SK-N-MC (cell line): ENCODE measurements at regions not wholly inside any gene's neighbourhood (a gene's known extent, or its start where the extent isn't known, plus 50 kb on each side); places are given as distances from the start of the nearest gene placed in this dataset.

Source experiments
- DNase-seq: peaks from one replicate; pipeline ENCODE4 v3.0.0-alpha.2; 2011; ENCODE audit warnings: low read depth, low spot score
- H3K27ac ChIP-seq: fragments of 200-600 bp; sonication (generic); 2 replicates; pipeline ENCODE4 v1.5.1; 2016; ENCODE audit warnings: mixed run types
- H3K36me3 ChIP-seq: fragments of 200-600 bp; sonication (generic); 2 replicates; pipeline ENCODE4 v1.6.1; 2017; ENCODE audit warnings: antibody characterized with exemption, low read length, mixed read lengths; ENCODE audit not compliant: insufficient read depth
- H3K4me3 ChIP-seq: fragments of 200-600 bp; sonication (generic); 2 replicates; pipeline ENCODE4 v1.5.1; 2016
- H3K9ac ChIP-seq: fragments of 200-600 bp; sonication (generic); 2 replicates; pipeline ENCODE4 v1.8.0; 2017; ENCODE audit warnings: mixed run types, mixed read lengths; ENCODE audit not compliant: insufficient read length
- H3K9me3 ChIP-seq: fragments of 200-600 bp; sonication (generic); 2 replicates; pipeline ENCODE4 v1.6.1; 2017; ENCODE audit warnings: low read depth, mild to moderate bottlenecking, antibody characterized with exemption, low read length, moderate library complexity, mixed read lengths
- EZH2 ChIP-seq: fragments of 200-600 bp; sonication (generic); IDR thresholded peaks from one replicate; pipeline ENCODE4 v1.6.1; 2017; ENCODE audit warnings: antibody characterized with exemption
- FOXP2 ChIP-seq: optimal IDR thresholded peaks from 2 replicates; pipeline ENCODE3; 2011; ENCODE audit warnings: mild to moderate bottlenecking, moderate library complexity; ENCODE audit not compliant: insufficient read depth; ENCODE audit errors: extremely low read length, control extremely low read depth
- POLR2AphosphoS5 ChIP-seq: IDR thresholded peaks from 2 replicates; pipeline ENCODE4 v1.6.1; 2012; ENCODE audit warnings: mild to moderate bottlenecking, low read depth, low read length, borderline replicate concordance

DNA sequence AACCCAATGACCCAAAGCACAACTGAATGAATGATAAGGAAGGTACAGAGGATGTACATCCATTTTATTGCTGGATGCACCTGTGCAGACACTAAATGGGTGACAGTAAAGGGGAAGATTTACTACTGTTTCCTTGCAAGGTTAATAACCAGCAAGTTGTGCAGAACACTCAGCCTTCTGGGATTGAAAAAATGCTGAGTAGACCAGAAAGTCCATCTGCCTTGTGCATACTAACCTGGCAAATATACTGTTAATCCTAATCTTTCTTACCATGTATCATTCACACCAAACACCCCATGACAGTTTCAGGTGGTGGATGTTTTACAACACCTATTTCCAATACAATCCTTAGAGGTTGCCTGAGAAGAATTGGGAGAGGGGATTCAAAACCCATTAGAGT lies 814.1 kb upstream of the NRXN1 start:
- TF ChIP-seq EZH2 = no peak
- no peak for TF ChIP-seq FOXP2
- no peak for DNase-seq
- Histone ChIP-seq H3K9me3 (no peaks in the 10 kb centered on the region), H3K27ac (no peak overlapping the region), H3K36me3 (no peaks in the 10 kb centered on the region), H3K9ac (no peak overlapping the region), H3K4me3 (no peak overlapping the region)

DNA sequence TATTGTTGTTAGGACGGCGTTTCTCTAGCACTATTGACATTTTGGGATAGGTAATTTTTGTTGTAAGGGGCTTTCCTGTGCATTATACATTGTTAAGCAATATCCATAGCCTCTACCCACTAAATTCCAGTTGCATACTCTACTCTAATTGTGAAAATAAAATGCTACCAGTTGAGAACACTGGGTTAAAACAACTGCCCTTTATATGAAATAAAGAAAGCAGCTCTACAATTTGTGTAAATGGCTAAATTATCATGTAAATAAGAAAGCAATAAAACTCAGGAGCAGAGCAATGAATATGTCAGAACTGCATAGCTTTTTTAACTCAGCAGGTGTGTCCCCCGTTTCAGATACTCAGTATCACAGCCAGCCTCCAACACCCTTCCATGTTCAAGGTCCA lies 812.7 kb upstream of the NRXN1 start:
- Histone ChIP-seq H3K9ac (no peak overlapping the region), H3K4me3 (no peak overlapping the region), H3K36me3 (no peaks in the 10 kb centered on the region), H3K9me3 (no peaks in the 10 kb centered on the region), H3K27ac (no peak overlapping the region)
- no peak for TF ChIP-seq EZH2
- no peak for TF ChIP-seq POLR2AphosphoS5
- TF ChIP-seq FOXP2 = no peak
- DNase-seq = no peak

DNA sequence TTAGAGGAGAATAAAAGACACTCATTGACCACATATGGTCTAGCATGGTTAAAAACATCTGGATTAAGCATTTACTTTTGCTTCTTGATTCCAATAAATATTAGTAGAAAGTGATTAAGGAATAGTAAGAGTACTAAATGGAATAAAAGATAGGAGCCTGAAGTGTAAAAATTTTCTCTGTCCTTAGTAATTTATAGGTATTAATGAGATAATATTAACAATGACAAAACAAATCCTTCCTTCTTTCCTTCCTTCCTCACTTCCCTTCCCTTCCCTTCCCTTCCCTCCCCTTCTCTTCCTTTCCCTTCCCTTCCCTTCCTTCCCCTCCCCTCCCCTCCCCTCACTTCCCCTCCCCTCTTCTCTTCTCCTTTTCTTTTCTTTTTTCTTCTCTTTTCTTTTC lies 797.5 kb upstream of the NRXN1 start:
- Histone ChIP-seq H3K9ac (no peak overlapping the region), H3K27ac (no peak overlapping the region), H3K9me3 (no peaks in the 10 kb centered on the region), H3K4me3 (no peak overlapping the region), H3K36me3 (no peaks in the 10 kb centered on the region)
- no peak for TF ChIP-seq POLR2AphosphoS5
- DNase-seq = no peak

DNA sequence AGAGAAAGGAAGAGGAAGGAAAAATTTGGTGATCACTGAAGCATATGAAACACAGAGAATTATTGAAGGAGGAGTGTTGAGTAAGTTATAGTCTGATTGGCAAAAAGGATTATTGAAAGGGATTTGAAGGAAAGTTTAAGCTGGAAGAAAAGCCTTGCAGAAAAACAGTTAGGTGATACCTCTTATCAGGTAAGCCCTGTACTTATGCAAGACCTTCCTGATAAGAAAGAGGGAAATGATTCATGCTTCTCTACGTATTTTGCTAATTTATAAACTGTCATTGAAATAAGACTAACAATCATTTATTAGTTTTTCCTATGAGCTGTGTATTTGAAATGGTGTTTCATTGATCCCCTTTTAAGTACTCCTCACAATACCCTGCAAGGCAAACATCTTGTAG lies 793.9 kb upstream of the NRXN1 start:
- Histone ChIP-seq H3K9ac (no peak overlapping the region), H3K36me3 (no peaks in the 10 kb centered on the region), H3K9me3 (no peaks in the 10 kb centered on the region), H3K4me3 (no peak overlapping the region), H3K27ac (no peak overlapping the region)
- DNase-seq = no peak
- no peak for TF ChIP-seq FOXP2
- TF ChIP-seq EZH2 = no peak
- TF ChIP-seq POLR2AphosphoS5 = no peak

DNA sequence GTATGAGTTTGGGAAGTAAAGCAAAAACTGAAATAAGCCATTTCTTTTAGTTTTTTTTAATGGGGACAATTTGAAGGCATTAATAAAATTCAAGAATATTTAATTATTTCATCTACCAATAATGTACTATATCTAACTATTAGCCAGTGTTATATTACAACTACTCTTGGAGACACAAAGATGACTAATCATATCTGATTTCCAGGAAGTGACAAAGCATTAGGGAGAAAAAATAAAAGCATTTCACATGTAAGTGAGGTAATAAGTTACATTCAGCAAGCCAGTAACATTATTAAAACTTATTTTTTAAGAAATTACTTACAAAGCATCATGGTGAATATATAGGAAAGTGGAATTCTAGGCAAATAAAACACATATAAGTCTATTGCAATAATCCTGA lies 781.3 kb upstream of the NRXN1 start:
- no peak for TF ChIP-seq POLR2AphosphoS5
- TF ChIP-seq FOXP2 = no peak
- TF ChIP-seq EZH2 = no peak
- DNase-seq = no peak
- Histone ChIP-seq H3K9me3 (no peaks in the 10 kb centered on the region), H3K27ac (no peak overlapping the region), H3K9ac (no peak overlapping the region), H3K4me3 (no peak overlapping the region), H3K36me3 (no peaks in the 10 kb centered on the region)

DNA sequence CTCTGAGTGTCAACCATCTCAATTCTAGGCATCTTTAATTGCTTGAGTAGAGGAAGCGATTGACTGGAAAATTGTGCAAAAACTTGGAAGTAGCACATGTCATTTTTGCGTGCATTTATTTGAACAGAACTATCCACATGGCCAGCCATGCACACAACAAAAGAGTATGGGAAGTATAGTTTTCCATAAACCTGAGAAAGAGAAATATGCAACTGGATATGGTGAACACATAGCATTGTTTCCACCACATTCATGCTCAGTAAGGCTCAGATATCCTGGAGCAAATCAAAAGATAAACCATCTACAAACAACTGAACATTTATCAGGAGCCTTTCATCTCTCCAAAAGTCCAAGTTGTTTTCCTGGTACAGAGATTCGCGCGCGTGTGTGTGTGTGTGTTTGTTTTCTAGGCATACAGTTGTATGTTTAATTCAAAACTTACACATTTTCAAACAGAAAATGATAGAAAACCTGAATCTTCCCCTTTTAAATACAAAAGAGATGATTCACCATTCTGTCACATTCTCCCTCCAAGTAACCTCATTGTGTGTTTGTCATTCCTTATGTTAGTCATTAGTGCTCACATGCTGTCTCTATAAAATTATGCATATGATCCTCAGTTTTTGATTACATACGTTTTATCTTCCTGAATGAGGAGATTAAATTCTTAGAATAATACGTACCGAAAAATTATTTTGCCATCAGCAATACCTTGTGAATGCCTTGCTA lies 780.4 kb upstream of the NRXN1 start:
- no peak overlapping the region for H3K9ac ChIP-seq
- no peaks in the 10 kb centered on the region for H3K36me3 ChIP-seq
- no peak for TF ChIP-seq EZH2
- TF ChIP-seq POLR2AphosphoS5 = no peak
- no peak for TF ChIP-seq FOXP2
- no peak overlapping the region for H3K27ac ChIP-seq
- no peak for DNase-seq
- H3K9me3 ChIP-seq = no peaks in the 10 kb centered on the region
- no peak overlapping the region for H3K4me3 ChIP-seq

DNA sequence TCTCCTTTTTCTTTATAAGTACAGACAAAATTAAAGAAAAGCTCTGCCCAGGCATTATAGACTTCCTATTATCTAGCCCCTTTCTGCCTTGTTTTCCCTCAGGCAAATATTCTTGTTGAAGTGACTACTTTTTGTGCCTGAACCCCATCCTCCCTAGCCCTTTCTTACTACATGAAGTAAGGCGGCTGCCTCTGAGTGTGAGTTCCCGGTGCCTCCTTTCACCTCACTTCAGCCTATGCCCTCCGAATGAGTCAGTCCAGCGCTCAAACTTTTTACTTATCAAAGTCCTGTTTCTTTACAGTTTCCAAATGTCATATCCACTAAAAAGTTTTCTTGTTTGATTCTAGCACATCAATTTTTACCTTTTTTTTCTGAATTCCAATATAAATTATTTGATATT lies 778.3 kb upstream of the NRXN1 start:
- H3K27ac ChIP-seq = no peak overlapping the region
- TF ChIP-seq FOXP2 = no peak
- no peak overlapping the region for H3K9ac ChIP-seq
- no peaks in the 10 kb centered on the region for H3K9me3 ChIP-seq
- DNase-seq = no peak
- no peaks in the 10 kb centered on the region for H3K36me3 ChIP-seq
- H3K4me3 ChIP-seq = no peak overlapping the region

DNA sequence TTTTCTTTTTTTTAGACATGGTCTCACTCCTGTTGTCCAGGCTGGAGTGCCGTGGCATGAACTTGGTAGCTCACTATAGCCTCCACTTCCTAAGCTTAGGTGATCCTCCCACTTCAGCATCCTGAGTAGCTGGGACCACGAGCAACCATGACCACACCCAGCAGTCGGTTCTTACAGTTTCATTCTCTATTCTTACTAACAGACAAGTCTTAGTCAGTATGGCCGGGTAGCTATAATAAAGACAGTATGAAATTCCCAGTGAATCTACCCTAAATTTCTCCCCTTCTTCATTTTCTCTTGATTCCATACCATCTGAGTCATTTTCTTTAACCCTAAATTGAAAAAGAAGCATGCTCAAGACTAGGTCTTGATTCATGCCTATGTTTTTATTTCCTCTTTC lies 775.3 kb upstream of the NRXN1 start:
- DNase-seq = no peak
- TF ChIP-seq FOXP2 = no peak
- no peak for TF ChIP-seq POLR2AphosphoS5
- TF ChIP-seq EZH2 = no peak

DNA sequence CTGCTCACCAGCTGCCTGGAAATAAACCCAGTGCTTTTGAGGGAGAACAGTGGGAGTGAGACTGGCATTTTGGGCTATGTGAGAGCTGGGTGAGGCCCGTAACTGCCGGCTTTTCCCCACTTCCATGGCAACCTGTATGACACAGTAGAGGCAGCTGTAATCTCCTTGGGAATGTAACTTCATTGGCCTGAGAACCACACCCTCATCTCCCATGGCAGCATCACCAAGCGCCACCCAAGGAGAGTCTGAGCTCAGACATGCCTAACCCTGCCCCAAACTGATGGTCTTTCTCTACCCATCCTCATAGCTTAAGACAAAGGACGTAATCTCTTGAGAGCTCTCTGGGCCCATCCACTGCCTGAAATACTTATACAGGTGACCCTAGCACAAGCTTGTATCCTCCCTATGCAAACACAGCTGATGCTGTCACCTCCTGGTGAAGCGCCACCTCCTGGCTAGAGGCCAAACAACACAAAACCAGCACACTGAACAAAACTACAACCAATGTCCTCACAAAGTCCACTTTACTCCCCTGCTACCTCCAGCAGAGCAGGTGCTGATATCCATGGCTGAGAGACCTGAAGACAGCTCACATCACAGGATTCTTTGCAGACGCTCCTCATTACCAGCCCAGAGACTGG lies 763.4 kb upstream of the NRXN1 start:
- no peak for DNase-seq
- H3K9me3 ChIP-seq = no peaks in the 10 kb centered on the region
- no peaks in the 10 kb centered on the region for H3K36me3 ChIP-seq
- TF ChIP-seq EZH2 = no peak
- no peak for TF ChIP-seq POLR2AphosphoS5
- no peak for TF ChIP-seq FOXP2
- no peak overlapping the region for H3K4me3 ChIP-seq
- H3K27ac ChIP-seq = no peak overlapping the region
- no peak overlapping the region for H3K9ac ChIP-seq

More for the DNA sequence above, 775.3 kb upstream of the NRXN1 start:
- Histone ChIP-seq H3K27ac (no peak overlapping the region), H3K9me3 (no peaks in the 10 kb centered on the region), H3K4me3 (no peak overlapping the region), H3K9ac (no peak overlapping the region), H3K36me3 (no peaks in the 10 kb centered on the region)
